WTC11 (cell line): ENCODE measurements at regions not wholly inside any gene's neighbourhood (a gene's known extent, or its start where the extent isn't known, plus 50 kb on each side); places are given as distances from the start of the nearest gene placed in this dataset.

ENCODE experiments used
- ATAC-seq: fragments of 200-7000 bp; cut with Tn5 transposase; 2 replicates; pipeline ENCODE4 v1.10.0; 2021; ENCODE audit warnings: mild to moderate bottlenecking, moderate library complexity
- CTCF ChIA-PET: fragments of 300-600 bp; sonication (Branson Sonifier 250); formaldehyde crosslinking; loops from one replicate; lab custom pipeline; 2021; ENCODE audit warnings: antibody characterized with exemption; lab: Charles Lee
- POLR2A ChIA-PET: fragments of 350-600 bp; sonication (Branson Sonifier 250); formaldehyde crosslinking; loops from one replicate; lab custom pipeline; 2021; ENCODE audit warnings: antibody characterized with exemption; lab: Charles Lee
- DNase-seq: peaks from one replicate; pipeline ENCODE4 v3.0.0; 2021; ENCODE audit warnings: low spot score
- H3K27ac Mint-ChIP-seq: 2 replicates; pipeline ENCODE4 v1.8.0; 2021; ENCODE audit warnings: mixed read lengths
- H3K27me3 Mint-ChIP-seq: 2 replicates; pipeline ENCODE4 v1.8.0; 2021; ENCODE audit warnings: low read depth, mild to moderate bottlenecking, moderate library complexity, mixed read lengths
- H3K36me3 Mint-ChIP-seq: 2 replicates; pipeline ENCODE4 v1.8.0; 2021; ENCODE audit warnings: mixed read lengths
- H3K4me1 Mint-ChIP-seq: 2 replicates; pipeline ENCODE4 v1.8.0; 2022; ENCODE audit warnings: mixed read lengths
- H3K4me3 Mint-ChIP-seq: 2 replicates; pipeline ENCODE4 v1.8.0; 2021; ENCODE audit warnings: mild to moderate bottlenecking, moderate library complexity, mixed read lengths
- H3K9me3 Mint-ChIP-seq: 2 replicates; pipeline ENCODE4 v1.8.0; 2021; ENCODE audit warnings: mixed read lengths
- CBFB ChIP-seq: sonication (generic); formaldehyde crosslinking; IDR thresholded peaks from 2 replicates; pipeline ENCODE4 v1.8.1; 2022; ENCODE audit warnings: mild to moderate bottlenecking, low read depth, missing genetic modification reagents
- CREM ChIP-seq: sonication (generic); formaldehyde crosslinking; IDR thresholded peaks from 2 replicates; pipeline ENCODE4 v1.8.1; 2022; ENCODE audit warnings: mild to moderate bottlenecking, missing genetic modification reagents, moderate library complexity
- ELF4 ChIP-seq: sonication (generic); formaldehyde crosslinking; IDR thresholded peaks from 2 replicates; pipeline ENCODE4 v1.8.1; 2022; ENCODE audit warnings: low read depth, mild to moderate bottlenecking, moderate library complexity, missing genetic modification reagents
- FOXJ3 ChIP-seq: sonication (generic); formaldehyde crosslinking; IDR thresholded peaks from 2 replicates; pipeline ENCODE4 v1.9.0; 2021; ENCODE audit warnings: missing genetic modification reagents, mild to moderate bottlenecking, borderline replicate concordance
- FOXK1 ChIP-seq: sonication (generic); formaldehyde crosslinking; IDR thresholded peaks from 2 replicates; pipeline ENCODE4 v1.8.0; 2022; ENCODE audit warnings: mild to moderate bottlenecking, moderate library complexity, missing genetic modification reagents
- GABPB1 ChIP-seq: sonication (generic); formaldehyde crosslinking; IDR thresholded peaks from 2 replicates; pipeline ENCODE4 v1.8.1; 2023; ENCODE audit warnings: mild to moderate bottlenecking, missing genetic modification reagents
- IRF2 ChIP-seq: sonication (generic); formaldehyde crosslinking; IDR thresholded peaks from 2 replicates; pipeline ENCODE4 v1.8.0; 2022; ENCODE audit warnings: low read depth, missing genetic modification reagents, borderline replicate concordance
- JUN ChIP-seq: sonication (generic); formaldehyde crosslinking; IDR thresholded peaks from 2 replicates; pipeline ENCODE4 v1.8.0; 2023; ENCODE audit warnings: mild to moderate bottlenecking, missing genetic modification reagents
- MYBL2 ChIP-seq: sonication (generic); formaldehyde crosslinking; IDR thresholded peaks from 2 replicates; pipeline ENCODE4 v1.8.1; 2023; ENCODE audit warnings: mild to moderate bottlenecking, moderate library complexity, missing genetic modification reagents
- RELA ChIP-seq: sonication (generic); formaldehyde crosslinking; IDR thresholded peaks from 2 replicates; pipeline ENCODE4 v1.8.1; 2022; ENCODE audit warnings: missing genetic modification reagents, mild to moderate bottlenecking, borderline replicate concordance
- SMAD4 ChIP-seq: sonication (generic); formaldehyde crosslinking; IDR thresholded peaks from 2 replicates; pipeline ENCODE4 v1.8.0; 2022; ENCODE audit warnings: mild to moderate bottlenecking, missing genetic modification reagents
- TCF7 ChIP-seq: sonication (generic); formaldehyde crosslinking; IDR thresholded peaks from 2 replicates; pipeline ENCODE4 v1.8.0; 2022; ENCODE audit warnings: mild to moderate bottlenecking, low read depth, missing genetic modification reagents, moderate library complexity
- TEAD1 ChIP-seq: sonication (generic); formaldehyde crosslinking; IDR thresholded peaks from 2 replicates; pipeline ENCODE4 v1.8.0; 2022; ENCODE audit warnings: mild to moderate bottlenecking, missing genetic modification reagents
- TP53 ChIP-seq: sonication (generic); formaldehyde crosslinking; IDR thresholded peaks from 2 replicates; pipeline ENCODE4 v1.8.1; 2023; ENCODE audit warnings: mild to moderate bottlenecking, missing genetic modification reagents
- TF ChIP-seq, protein P1 (sequence below): fragments of 250-450 bp; sonication (Bioruptor Pico); conservative IDR thresholded peaks from 2 replicates; pipeline ENCODE4 v1.9.0; 2021; ENCODE audit warnings: mild to moderate bottlenecking
- TF ChIP-seq, protein P2 (sequence below): fragments of 250-450 bp; sonication (Bioruptor Pico); IDR thresholded peaks from 2 replicates; pipeline ENCODE4 v1.9.0; 2021; ENCODE audit warnings: mild to moderate bottlenecking
- TF ChIP-seq, protein P3 (sequence below): sonication (generic); formaldehyde crosslinking; IDR thresholded peaks from 2 replicates; pipeline ENCODE4 v1.8.1; 2022; ENCODE audit warnings: mild to moderate bottlenecking, moderate library complexity, missing genetic modification reagents
- TF ChIP-seq, protein P4 (sequence below): sonication (generic); formaldehyde crosslinking; IDR thresholded peaks from 2 replicates; pipeline ENCODE4 v1.8.1; 2023; ENCODE audit warnings: mild to moderate bottlenecking, missing genetic modification reagents, moderate library complexity
- TF ChIP-seq, protein P5 (sequence below): sonication (generic); formaldehyde crosslinking; conservative IDR thresholded peaks from 2 replicates; pipeline ENCODE4 v1.8.1; 2023; ENCODE audit warnings: mild to moderate bottlenecking, low read depth, missing genetic modification reagents, moderate library complexity

DNA sequence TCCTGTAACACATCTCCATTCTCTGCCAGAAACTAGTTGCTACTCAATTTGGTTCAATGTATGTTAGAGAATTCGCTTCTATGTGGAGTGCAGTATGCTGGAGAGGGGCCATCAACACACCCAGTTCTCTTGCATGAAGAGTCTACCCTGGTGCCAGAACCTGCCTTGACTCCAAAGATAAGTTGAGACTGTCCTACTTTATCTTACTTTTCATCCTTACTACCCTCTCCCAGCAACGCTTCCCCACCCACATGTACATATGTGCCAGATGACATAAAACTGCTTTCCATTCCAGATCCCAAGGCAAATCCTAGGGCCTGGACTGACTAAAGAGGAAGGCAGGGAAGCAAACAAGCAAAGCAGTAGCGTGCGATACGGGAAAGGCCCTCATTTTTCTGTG, 442.6 kb upstream of the THRB start:
- Mint-ChIP-seq H3K36me3 (no peaks in the 10 kb centered on the region), H3K27me3 (no peaks in the 10 kb centered on the region; the same call in 1 of the 2 replicates), H3K4me1 (no peaks in the 10 kb centered on the region), H3K9me3 (no peaks in the 10 kb centered on the region), H3K4me3 (no peak overlapping the region), H3K27ac (no peak overlapping the region)
- ChIA-PET POLR2A (no interaction called here), CTCF (no interaction called here)
- DNase-seq (no peak), ATAC-seq (no peak)
- TF ChIP-seq ELF4: no peak
- TF ChIP-seq IRF2: no peak
- no peak for TF ChIP-seq FOXJ3 (CRISPR knock-in tag)

DNA sequence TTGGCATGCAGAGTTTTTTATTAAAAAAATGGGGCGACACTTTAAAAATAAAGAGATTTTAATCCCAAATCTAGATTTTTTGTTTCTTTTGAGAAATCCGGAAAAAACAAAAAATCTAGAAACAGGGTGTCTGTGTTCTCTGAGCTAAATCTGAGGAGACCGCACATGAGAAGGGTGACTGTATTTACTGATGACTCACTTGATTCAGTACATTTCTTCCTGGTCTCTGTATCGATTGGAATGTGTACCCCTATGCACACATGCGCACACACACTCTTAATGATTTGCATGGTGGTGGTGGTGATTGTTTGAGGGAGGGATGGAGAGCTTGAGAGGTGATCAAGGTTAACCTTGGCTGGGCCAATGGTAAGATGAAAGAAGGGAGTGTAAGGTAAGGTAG, 443.1 kb upstream of the THRB start:
- Mint-ChIP-seq H3K9me3 (no peaks in the 10 kb centered on the region), H3K4me1 (no peaks in the 10 kb centered on the region), H3K36me3 (no peaks in the 10 kb centered on the region), H3K27ac (no peak overlapping the region), H3K4me3 (no peak overlapping the region), H3K27me3 (no peaks in the 10 kb centered on the region; the same call in 1 of the 2 replicates)
- DNase-seq (no peak), ATAC-seq (no peak)
- TF ChIP-seq RELA (CRISPR knock-in tag) (no peak), CREM (CRISPR knock-in tag) (no peak), GABPB1 (no peak), FOXK1 (CRISPR knock-in tag) (no peak), MYBL2 (CRISPR knock-in tag) (no peak)
- TF ChIP-seq, protein P1, sequence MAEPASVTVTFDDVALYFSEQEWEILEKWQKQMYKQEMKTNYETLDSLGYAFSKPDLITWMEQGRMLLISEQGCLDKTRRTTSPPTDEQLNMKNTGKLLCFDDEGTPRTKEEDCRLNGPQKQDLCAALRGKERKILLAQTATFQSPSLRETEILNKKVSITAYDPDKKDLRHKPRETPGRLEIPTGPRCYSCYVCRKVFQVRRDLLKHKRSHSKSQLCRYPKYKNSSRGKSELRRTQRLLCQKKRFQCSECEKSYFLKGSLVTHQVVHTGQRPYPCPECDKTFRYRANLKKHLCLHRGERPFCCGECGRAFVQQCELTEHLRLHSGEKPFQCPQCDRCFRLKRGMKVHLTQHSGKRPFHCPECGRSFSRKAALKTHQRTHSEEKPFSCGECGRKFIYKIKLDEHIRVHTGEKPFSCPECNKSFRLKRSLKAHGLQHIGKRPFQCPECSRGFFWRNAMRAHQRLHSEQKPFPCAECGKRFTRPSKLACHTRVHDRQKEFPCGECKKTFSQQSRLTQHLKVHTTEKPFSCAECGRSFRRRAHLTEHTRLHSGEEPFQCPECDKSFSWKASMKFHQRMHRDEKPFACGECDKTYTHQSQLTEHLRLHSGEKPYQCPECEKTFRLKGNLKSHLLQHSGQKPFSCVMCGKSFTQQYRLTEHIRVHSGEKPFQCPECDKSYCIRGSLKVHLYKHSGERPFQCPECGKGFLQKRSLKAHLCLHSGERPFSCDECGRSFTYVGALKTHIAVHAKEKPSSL: no peak
- ChIA-PET CTCF (no interaction called here), POLR2A (no interaction called here)

DNA sequence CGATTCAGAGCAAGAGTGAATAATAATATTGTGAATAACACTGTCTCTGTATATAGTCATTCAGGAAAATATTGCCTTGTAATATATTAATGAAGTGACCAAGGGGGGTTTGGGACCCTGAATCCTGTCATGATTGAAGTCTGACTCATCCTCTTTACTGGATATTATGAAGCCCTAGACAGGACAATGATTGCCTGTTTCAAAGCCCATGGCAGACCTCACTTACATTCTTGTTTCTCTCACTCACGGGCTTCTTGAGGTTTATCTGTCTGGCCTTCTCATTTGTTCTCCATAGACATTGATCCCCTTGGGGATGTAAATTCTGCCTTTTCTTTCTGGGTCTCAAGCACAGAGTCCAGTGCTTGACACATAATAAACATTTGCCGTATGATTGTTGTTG, 449.3 kb upstream of the THRB start:
- ChIA-PET CTCF (no interaction called here), POLR2A (no interaction called here)
- H3K27ac Mint-ChIP-seq: no peak overlapping the region
- no peak overlapping the region for H3K4me3 Mint-ChIP-seq
- no peaks in the 10 kb centered on the region for H3K36me3 Mint-ChIP-seq
- H3K27me3 Mint-ChIP-seq: peaks cover 39% of the 10 kb centered on the region
- TF ChIP-seq RELA (CRISPR knock-in tag) (no peak), CBFB (no peak), TEAD1 (CRISPR knock-in tag) (no peak), JUN (CRISPR knock-in tag) (no peak)
- TF ChIP-seq, protein P2, sequence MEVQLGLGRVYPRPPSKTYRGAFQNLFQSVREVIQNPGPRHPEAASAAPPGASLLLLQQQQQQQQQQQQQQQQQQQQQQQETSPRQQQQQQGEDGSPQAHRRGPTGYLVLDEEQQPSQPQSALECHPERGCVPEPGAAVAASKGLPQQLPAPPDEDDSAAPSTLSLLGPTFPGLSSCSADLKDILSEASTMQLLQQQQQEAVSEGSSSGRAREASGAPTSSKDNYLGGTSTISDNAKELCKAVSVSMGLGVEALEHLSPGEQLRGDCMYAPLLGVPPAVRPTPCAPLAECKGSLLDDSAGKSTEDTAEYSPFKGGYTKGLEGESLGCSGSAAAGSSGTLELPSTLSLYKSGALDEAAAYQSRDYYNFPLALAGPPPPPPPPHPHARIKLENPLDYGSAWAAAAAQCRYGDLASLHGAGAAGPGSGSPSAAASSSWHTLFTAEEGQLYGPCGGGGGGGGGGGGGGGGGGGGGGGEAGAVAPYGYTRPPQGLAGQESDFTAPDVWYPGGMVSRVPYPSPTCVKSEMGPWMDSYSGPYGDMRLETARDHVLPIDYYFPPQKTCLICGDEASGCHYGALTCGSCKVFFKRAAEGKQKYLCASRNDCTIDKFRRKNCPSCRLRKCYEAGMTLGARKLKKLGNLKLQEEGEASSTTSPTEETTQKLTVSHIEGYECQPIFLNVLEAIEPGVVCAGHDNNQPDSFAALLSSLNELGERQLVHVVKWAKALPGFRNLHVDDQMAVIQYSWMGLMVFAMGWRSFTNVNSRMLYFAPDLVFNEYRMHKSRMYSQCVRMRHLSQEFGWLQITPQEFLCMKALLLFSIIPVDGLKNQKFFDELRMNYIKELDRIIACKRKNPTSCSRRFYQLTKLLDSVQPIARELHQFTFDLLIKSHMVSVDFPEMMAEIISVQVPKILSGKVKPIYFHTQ (CRISPR knock-in tag): no peak
- TF ChIP-seq, protein P3, sequence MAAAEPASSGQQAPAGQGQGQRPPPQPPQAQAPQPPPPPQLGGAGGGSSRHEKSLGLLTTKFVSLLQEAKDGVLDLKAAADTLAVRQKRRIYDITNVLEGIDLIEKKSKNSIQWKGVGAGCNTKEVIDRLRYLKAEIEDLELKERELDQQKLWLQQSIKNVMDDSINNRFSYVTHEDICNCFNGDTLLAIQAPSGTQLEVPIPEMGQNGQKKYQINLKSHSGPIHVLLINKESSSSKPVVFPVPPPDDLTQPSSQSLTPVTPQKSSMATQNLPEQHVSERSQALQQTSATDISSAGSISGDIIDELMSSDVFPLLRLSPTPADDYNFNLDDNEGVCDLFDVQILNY (CRISPR knock-in tag): no peak
- H3K4me1 Mint-ChIP-seq: no peaks in the 10 kb centered on the region
- DNase-seq: no peak
- no peaks in the 10 kb centered on the region for H3K9me3 Mint-ChIP-seq
- no peak for ATAC-seq

DNA sequence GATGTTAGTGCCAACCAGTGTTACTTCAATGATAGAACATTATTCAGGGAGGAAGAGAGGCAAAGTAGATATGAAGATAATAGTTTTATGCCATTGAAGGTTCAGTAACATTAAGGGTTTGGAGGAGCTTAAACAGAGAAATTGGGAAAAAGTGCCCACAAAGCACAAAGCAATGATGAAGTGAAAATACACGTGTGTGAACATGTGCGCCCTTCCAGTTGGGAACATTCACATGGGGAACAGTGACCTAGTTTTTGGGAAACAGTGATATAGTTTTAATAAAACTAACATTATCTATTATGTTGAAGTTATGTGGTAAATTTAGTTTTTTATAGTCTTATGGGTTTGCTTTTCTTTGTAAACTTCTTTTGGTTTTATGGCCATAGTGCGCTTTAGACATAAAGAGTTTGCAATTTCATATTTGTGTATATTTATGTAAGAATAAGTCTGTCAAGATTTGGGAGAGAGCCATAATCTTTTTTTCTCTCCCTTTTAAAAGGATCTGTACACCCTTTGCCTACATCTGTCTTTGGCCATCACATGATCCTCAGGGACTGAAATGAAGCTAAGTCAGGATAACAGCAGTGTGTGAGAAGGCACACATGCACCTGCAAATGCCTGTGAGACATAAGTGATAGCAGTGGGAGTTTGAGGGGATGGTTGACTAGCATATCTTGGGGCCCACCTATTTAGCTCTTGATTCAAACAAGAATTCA, 450.3 kb upstream of the THRB start:
- peaks cover 49% of the 10 kb centered on the region for H3K27me3 Mint-ChIP-seq
- no peak overlapping the region for H3K27ac Mint-ChIP-seq
- no peak overlapping the region for H3K4me3 Mint-ChIP-seq
- H3K4me1 Mint-ChIP-seq: no peaks in the 10 kb centered on the region
- no peak for ATAC-seq
- DNase-seq: no peak
- H3K9me3 Mint-ChIP-seq: no peaks in the 10 kb centered on the region
- POLR2A ChIA-PET: no interaction called here
- no peaks in the 10 kb centered on the region for H3K36me3 Mint-ChIP-seq
- CTCF ChIA-PET: no interaction called here
- TF ChIP-seq, protein P4, sequence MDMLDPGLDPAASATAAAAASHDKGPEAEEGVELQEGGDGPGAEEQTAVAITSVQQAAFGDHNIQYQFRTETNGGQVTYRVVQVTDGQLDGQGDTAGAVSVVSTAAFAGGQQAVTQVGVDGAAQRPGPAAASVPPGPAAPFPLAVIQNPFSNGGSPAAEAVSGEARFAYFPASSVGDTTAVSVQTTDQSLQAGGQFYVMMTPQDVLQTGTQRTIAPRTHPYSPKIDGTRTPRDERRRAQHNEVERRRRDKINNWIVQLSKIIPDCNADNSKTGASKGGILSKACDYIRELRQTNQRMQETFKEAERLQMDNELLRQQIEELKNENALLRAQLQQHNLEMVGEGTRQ (CRISPR knock-in tag): no peak
- TF ChIP-seq, protein P5, sequence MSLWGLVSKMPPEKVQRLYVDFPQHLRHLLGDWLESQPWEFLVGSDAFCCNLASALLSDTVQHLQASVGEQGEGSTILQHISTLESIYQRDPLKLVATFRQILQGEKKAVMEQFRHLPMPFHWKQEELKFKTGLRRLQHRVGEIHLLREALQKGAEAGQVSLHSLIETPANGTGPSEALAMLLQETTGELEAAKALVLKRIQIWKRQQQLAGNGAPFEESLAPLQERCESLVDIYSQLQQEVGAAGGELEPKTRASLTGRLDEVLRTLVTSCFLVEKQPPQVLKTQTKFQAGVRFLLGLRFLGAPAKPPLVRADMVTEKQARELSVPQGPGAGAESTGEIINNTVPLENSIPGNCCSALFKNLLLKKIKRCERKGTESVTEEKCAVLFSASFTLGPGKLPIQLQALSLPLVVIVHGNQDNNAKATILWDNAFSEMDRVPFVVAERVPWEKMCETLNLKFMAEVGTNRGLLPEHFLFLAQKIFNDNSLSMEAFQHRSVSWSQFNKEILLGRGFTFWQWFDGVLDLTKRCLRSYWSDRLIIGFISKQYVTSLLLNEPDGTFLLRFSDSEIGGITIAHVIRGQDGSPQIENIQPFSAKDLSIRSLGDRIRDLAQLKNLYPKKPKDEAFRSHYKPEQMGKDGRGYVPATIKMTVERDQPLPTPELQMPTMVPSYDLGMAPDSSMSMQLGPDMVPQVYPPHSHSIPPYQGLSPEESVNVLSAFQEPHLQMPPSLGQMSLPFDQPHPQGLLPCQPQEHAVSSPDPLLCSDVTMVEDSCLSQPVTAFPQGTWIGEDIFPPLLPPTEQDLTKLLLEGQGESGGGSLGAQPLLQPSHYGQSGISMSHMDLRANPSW: no peak
- TF ChIP-seq TCF7 (CRISPR knock-in tag): no peak
- no peak for TF ChIP-seq TP53 (CRISPR knock-in tag)
- no peak for TF ChIP-seq SMAD4
